ENCODE measurements at regions not wholly inside any gene's neighbourhood (a gene's known extent, or its start where the extent isn't known, plus 50 kb on each side); places are given as distances from the start of the nearest gene placed in this dataset.

GRCh38 chr6:19287928-19288327 lies 549.2 kb upstream of the ID4 start:
- ChIA-PET CTCF (no interaction called here), POLR2A (no interaction called here)
- DNase-seq (ENCODE audit: low read depth, low spot score): no peak
- no peak overlapping the region for H3K4me3 ChIP-seq (ENCODE audit: low read depth, low read length)
- TF ChIP-seq CTCF (IDR thresholded peaks at IDR 0.05; ENCODE audit: insufficient read depth, low read length, missing control alignments): no peak

- ChIA-PET POLR2A (no interaction called here), CTCF (no interaction called here)
- H3K4me3 ChIP-seq (ENCODE audit: low read depth, low read length): no peak overlapping the region
- DNase-seq (ENCODE audit: low read depth, low spot score): no peak
- no peak for TF ChIP-seq CTCF (IDR thresholded peaks at IDR 0.05; ENCODE audit: insufficient read depth, low read length, missing control alignments)
These were observed 547.7 kb upstream of the ID4 start for GRCh38 chr6:19289457-19289856.

DNA sequence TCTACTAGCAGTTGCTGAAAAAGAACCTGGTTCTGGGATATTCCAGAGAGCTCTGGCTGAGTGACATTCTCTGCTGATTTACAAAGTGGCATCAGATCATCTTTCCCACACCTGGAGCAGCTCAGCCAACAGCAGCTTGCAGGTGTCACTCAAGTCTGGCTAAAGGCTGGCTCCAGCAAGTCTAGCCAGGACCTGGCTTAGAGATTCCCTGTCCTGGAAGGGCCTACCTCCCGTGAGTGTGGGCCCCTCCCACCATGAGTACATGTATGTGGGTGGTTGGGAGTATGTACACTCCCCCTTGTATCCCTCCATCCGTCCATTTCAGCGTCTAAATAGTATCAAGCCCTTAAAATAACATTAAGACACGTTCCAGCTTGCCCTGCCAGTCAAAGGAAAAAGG lies 539.3 kb upstream of the ID4 start:
- ChIA-PET POLR2A (interaction anchor here (1.0 kb wide), 1 partner anchor 540 kb away, joined by 4 read pairs; no protein-coding TSS in a partner anchor), CTCF (no interaction called here)
- no peak for DNase-seq (ENCODE audit: low read depth, low spot score)
- no peak overlapping the region for H3K4me3 ChIP-seq (ENCODE audit: low read depth, low read length)
- no peak for TF ChIP-seq CTCF (IDR thresholded peaks at IDR 0.05; ENCODE audit: insufficient read depth, low read length, missing control alignments)

DNA sequence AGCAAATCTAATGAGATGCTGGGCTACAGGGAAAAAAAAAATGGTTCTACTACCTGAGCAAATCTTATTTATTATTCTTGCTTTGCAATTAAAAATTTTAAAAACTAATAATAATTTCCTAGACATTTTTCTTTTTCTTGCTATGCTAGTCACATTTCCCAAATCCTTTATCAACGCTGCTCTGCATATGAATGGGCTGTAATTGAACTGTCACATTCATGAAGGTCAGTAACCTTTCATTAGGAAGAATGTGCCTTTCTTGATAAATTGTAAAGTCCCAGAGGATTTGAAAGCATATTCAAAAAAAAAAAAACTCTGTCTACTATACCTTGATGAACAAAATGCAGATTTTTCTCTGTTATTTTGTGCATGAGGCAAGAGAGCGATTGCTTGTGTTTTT lies 538.7 kb upstream of the ID4 start:
- ChIA-PET POLR2A (no interaction called here), CTCF (no interaction called here)
- TF ChIP-seq CTCF (IDR thresholded peaks at IDR 0.05; ENCODE audit: insufficient read depth, low read length, missing control alignments): no peak
- H3K4me3 ChIP-seq (ENCODE audit: low read depth, low read length): no peak overlapping the region
- DNase-seq (ENCODE audit: low read depth, low spot score): no peak

GRCh38 chr6:19299129-19299528 lies 538.0 kb upstream of the ID4 start:
- no peak for TF ChIP-seq CTCF (IDR thresholded peaks at IDR 0.05; ENCODE audit: insufficient read depth, low read length, missing control alignments)
- POLR2A ChIA-PET: no interaction called here
- CTCF ChIA-PET: no interaction called here
- no peak for DNase-seq (ENCODE audit: low read depth, low spot score)
- no peak overlapping the region for H3K4me3 ChIP-seq (ENCODE audit: low read depth, low read length)

DNA sequence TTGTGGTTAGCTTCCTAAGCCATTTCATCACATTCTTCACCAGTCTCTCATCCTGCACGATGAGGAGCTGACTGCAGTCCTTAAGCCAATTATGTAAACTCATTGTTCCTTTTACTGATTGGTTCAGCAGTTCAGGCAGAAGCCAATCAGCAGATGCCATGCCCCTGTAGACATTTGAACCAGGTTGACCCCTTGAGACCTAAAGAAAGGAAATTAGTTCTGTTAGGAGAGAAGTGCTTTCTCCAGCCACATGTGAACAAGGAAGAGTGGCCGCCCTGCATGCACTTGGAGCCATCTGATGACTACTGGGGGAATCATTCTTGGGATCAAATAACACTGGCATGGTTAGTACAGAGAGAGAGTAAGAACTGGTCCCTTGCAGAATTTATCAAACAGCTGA lies 535.2 kb upstream of the ID4 start:
- no peak for DNase-seq (ENCODE audit: low read depth, low spot score)
- H3K4me3 ChIP-seq (ENCODE audit: low read depth, low read length): no peak overlapping the region
- ChIA-PET CTCF (no interaction called here), POLR2A (no interaction called here)
- no peak for TF ChIP-seq CTCF (IDR thresholded peaks at IDR 0.05; ENCODE audit: insufficient read depth, low read length, missing control alignments)

Data from AG04449 (cell line).